MM.1S (cell line): ENCODE measurements at regions not wholly inside any gene's neighbourhood (a gene's known extent, or its start where the extent isn't known, plus 50 kb on each side); places are given as distances from the start of the nearest gene placed in this dataset.

Source experiments
- DNase-seq: peaks from one replicate; pipeline ENCODE4 v3.0.0-alpha.2; 2015
- H2AFZ ChIP-seq: fragments of 300-600 bp; sonication (generic); 2 replicates; pipeline ENCODE4 v1.6.0; 2016; ENCODE audit warnings: antibody characterized with exemption, low read length
- H3F3A ChIP-seq: fragments of 300-600 bp; sonication (generic); 2 replicates; pipeline ENCODE4 v1.6.1; 2016; ENCODE audit warnings: mild to moderate bottlenecking, antibody characterized with exemption, low read length, moderate library complexity, mixed read lengths; ENCODE audit not compliant: insufficient read depth
- H3K27ac ChIP-seq: fragments of 300-600 bp; sonication (generic); 2 replicates; pipeline ENCODE4 v1.5.1; 2016; ENCODE audit warnings: mild to moderate bottlenecking, low read length
- H3K27me3 ChIP-seq: fragments of 300-600 bp; sonication (generic); replicated peaks from 2 replicates; pipeline ENCODE4 v1.6.0; 2016; ENCODE audit warnings: low read length; ENCODE audit not compliant: insufficient read depth
- H3K36me3 ChIP-seq: fragments of 300-600 bp; sonication (generic); replicated peaks from 2 replicates; pipeline ENCODE4 v1.6.1; 2016; ENCODE audit warnings: mild to moderate bottlenecking, low read length, mixed read lengths; ENCODE audit not compliant: insufficient read depth
- H3K4me1 ChIP-seq: fragments of 300-600 bp; sonication (generic); 2 replicates; pipeline ENCODE4 v1.6.1; 2016; ENCODE audit warnings: low read length, mixed read lengths
- H3K4me2 ChIP-seq: fragments of 300-600 bp; sonication (generic); 2 replicates; pipeline ENCODE4 v1.6.0; 2016; ENCODE audit warnings: low read depth, low read length
- H3K4me3 ChIP-seq: fragments of 300-600 bp; sonication (generic); 2 replicates; pipeline ENCODE4 v1.5.1; 2016; ENCODE audit warnings: low read length, mixed read lengths
- H3K79me2 ChIP-seq: fragments of 300-600 bp; sonication (generic); 2 replicates; pipeline ENCODE4 v1.6.1; 2016; ENCODE audit warnings: mixed run types, low read length, mixed read lengths
- H3K9ac ChIP-seq: fragments of 300-600 bp; sonication (generic); 2 replicates; pipeline ENCODE4 v1.6.1; 2016; ENCODE audit warnings: low read length, mixed read lengths
- H3K9me2 ChIP-seq: fragments of 300-600 bp; sonication (generic); replicated peaks from 2 replicates; pipeline ENCODE4 v1.6.1; 2016; ENCODE audit warnings: mild to moderate bottlenecking, low read length, mixed read lengths; ENCODE audit not compliant: insufficient read depth
- H3K9me3 ChIP-seq: fragments of 300-600 bp; sonication (generic); replicated peaks from 2 replicates; pipeline ENCODE4 v1.6.1; 2016; ENCODE audit warnings: mild to moderate bottlenecking, low read length, mixed read lengths; ENCODE audit not compliant: insufficient read depth
- H4K20me1 ChIP-seq: fragments of 300-600 bp; sonication (generic); 2 replicates; pipeline ENCODE4 v1.6.1; 2016; ENCODE audit warnings: mild to moderate bottlenecking, low read length, moderate library complexity, mixed read lengths; ENCODE audit not compliant: insufficient read depth
- EZH2 ChIP-seq: fragments of 300-600 bp; sonication (generic); optimal IDR thresholded peaks from 2 replicates; pipeline ENCODE3; 2017; ENCODE audit warnings: low read depth, mild to moderate bottlenecking, antibody characterized with exemption, low read length, mixed read lengths
- EZH2phosphoT487 ChIP-seq: fragments of 300-600 bp; sonication (generic); IDR thresholded peaks from 2 replicates; pipeline ENCODE4 v1.6.1; 2018; ENCODE audit warnings: antibody characterized with exemption, low read length
- TF ChIP-seq, protein P1 (sequence below): fragments of 300-600 bp; sonication (generic); IDR thresholded peaks from 2 replicates; pipeline ENCODE4 v1.5.1; 2016; ENCODE audit warnings: antibody characterized with exemption, low read length, mixed read lengths

DNA sequence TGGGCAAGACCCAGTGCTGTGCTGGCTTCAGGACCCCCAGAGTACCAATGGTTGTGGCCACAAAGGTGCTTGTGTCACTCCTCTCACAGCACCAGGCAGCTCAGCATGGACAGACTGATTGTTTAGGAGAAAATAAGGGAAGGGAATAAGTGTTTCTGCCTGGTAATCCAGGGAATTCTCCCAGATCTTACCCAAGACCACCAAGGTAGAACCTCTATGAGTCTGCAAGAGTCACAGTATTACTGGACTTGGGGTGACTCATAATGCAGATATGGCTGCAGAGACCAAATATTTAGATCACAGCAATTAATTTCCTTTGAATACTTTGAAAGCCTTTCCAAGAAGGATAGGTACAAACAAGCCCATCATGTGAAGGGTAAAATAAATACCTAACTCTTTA, 1178.3 kb upstream of the FLRT2 start:
- Histone ChIP-seq H3K9ac (no peak overlapping the region), H3K4me2 (no peak overlapping the region), H3K4me3 (no peak overlapping the region), H3K9me3 (no peaks in the 10 kb centered on the region), H4K20me1 (no peaks in the 10 kb centered on the region), H2AFZ (no peak overlapping the region), H3K9me2 (no peaks in the 10 kb centered on the region), H3K27ac (no peak overlapping the region), H3F3A (no peaks in the 10 kb centered on the region), H3K79me2 (no peaks in the 10 kb centered on the region), H3K27me3 (no peaks in the 10 kb centered on the region), H3K4me1 (no peaks in the 10 kb centered on the region), H3K36me3 (no peaks in the 10 kb centered on the region)
- no peak for DNase-seq
- TF ChIP-seq, protein P1, sequence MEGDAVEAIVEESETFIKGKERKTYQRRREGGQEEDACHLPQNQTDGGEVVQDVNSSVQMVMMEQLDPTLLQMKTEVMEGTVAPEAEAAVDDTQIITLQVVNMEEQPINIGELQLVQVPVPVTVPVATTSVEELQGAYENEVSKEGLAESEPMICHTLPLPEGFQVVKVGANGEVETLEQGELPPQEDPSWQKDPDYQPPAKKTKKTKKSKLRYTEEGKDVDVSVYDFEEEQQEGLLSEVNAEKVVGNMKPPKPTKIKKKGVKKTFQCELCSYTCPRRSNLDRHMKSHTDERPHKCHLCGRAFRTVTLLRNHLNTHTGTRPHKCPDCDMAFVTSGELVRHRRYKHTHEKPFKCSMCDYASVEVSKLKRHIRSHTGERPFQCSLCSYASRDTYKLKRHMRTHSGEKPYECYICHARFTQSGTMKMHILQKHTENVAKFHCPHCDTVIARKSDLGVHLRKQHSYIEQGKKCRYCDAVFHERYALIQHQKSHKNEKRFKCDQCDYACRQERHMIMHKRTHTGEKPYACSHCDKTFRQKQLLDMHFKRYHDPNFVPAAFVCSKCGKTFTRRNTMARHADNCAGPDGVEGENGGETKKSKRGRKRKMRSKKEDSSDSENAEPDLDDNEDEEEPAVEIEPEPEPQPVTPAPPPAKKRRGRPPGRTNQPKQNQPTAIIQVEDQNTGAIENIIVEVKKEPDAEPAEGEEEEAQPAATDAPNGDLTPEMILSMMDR, result no peak
- TF ChIP-seq EZH2phosphoT487 (no peak), EZH2 (no peak)

DNA sequence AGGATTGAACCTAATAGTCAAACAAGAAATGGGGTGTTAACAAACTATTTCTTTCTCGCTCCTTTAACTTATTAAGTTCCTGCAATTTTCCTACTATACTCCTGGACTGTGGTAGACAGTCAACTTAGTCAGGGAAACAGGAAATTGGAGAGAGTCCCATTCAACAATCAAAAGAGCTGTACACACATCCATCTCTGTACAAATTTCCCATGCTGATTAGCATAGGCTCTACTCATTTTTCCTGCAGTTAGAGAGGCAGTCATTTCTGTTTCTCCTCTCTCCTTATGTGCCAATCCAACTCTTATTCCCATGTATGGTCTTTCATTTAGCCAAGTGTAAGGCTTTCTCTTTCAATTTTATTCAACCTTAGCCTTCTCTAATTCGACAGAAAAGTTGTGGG, 1168.5 kb upstream of the FLRT2 start:
- H3K4me1 ChIP-seq, result no peaks in the 10 kb centered on the region
- H2AFZ ChIP-seq, result no peak overlapping the region
- no peaks in the 10 kb centered on the region for H3K27me3 ChIP-seq
- no peak overlapping the region for H3K4me3 ChIP-seq
- no peaks in the 10 kb centered on the region for H3K79me2 ChIP-seq
- H3K4me2 ChIP-seq, result no peak overlapping the region
- no peak overlapping the region for H3K27ac ChIP-seq
- TF ChIP-seq EZH2 (no peak), EZH2phosphoT487 (no peak)
- TF ChIP-seq, protein P1, result no peak
- H3F3A ChIP-seq, result no peaks in the 10 kb centered on the region
- H3K9ac ChIP-seq, result no peak overlapping the region
- no peaks in the 10 kb centered on the region for H3K36me3 ChIP-seq
- H3K9me2 ChIP-seq, result no peaks in the 10 kb centered on the region
- H3K9me3 ChIP-seq, result no peaks in the 10 kb centered on the region
- no peak for DNase-seq
- H4K20me1 ChIP-seq, result no peaks in the 10 kb centered on the region

DNA sequence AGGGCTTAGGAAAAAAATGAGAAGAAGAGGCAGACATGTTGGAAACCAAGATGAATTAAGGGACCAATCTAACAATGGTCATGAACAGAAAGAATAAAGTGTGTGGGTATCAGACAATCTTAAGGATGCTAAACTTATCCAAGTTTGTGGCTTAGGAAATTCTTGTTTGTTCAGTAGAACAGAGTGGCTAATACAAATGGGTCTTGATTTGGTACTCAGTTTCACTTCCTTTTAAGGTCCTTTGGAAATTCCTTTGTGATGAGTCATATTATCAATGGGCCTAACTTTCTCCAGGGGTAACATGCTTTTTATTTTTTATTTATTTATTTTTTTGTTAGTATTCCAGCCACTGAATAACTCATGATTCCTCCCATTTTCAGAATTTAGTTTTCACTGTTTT, 1154.7 kb upstream of the FLRT2 start:
- TF ChIP-seq EZH2 (no peak), EZH2phosphoT487 (no peak)
- TF ChIP-seq, protein P1, result no peak
- Histone ChIP-seq H3F3A (no peaks in the 10 kb centered on the region), H3K4me1 (no peaks in the 10 kb centered on the region), H3K79me2 (no peaks in the 10 kb centered on the region), H3K9me3 (no peaks in the 10 kb centered on the region), H2AFZ (no peak overlapping the region), H3K4me2 (no peak overlapping the region), H3K27ac (no peak overlapping the region), H3K27me3 (no peaks in the 10 kb centered on the region), H3K9ac (no peak overlapping the region), H3K36me3 (no peaks in the 10 kb centered on the region), H4K20me1 (no peaks in the 10 kb centered on the region), H3K4me3 (no peak overlapping the region), H3K9me2 (no peaks in the 10 kb centered on the region)
- DNase-seq, result no peak
